ENCODE measurements at regions not wholly inside any gene's neighbourhood (a gene's known extent, or its start where the extent isn't known, plus 50 kb on each side); places are given as distances from the start of the nearest gene placed in this dataset.

DNA sequence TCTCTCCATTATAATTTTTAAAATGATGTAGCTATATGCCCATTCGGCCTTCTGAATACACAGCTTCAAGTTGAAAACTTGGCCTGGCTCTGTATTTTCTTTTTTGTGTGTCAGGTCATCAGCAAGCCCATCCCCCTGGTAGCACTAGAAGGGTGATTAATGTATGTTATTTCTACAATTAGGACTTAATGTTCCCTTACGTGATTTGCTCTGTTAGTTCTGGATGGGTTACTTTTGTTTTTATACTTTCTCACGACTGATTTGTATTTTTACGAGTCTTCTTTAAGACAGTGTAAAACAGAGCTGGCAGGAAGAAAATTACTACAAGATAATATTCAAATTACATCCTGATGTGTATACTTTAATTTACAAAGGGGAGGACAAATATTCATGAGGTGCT is 88.4 kb upstream of the RGPD4 start:
- Histone ChIP-seq H3K4me3 (no peak overlapping the region), H3K27me3 (ENCODE audit: insufficient read depth, low read depth) (no peaks in the 10 kb centered on the region), H3K36me3 (ENCODE audit: low read depth) (no peaks in the 10 kb centered on the region), H4K20me1 (ENCODE audit: insufficient read depth) (no peaks in the 10 kb centered on the region), H3K79me2 (ENCODE audit: low read depth) (no peaks in the 10 kb centered on the region), H2AFZ (no peak overlapping the region), H3K4me2 (no peak overlapping the region), H3F3A (ENCODE audit: insufficient read depth, low read depth) (no peaks in the 10 kb centered on the region), H3K9me2 (ENCODE audit: insufficient read depth) (no peaks in the 10 kb centered on the region), H3K4me1 (replicated peaks; ENCODE audit: insufficient read depth) (no peaks in the 10 kb centered on the region), H3K27ac (no peak overlapping the region), H3K9me3 (ENCODE audit: insufficient read depth, low read depth) (no peaks in the 10 kb centered on the region)
- ChIA-PET CTCF (no interaction called here), POLR2A (ENCODE audit: unreplicated experiment) (no interaction called here)
- DNase-seq: no peak
- BruUV-seq (replicated peaks): no TSS peak
- intact Hi-C loops (cut with micrococcal nuclease; ENCODE audit: unreplicated experiment): no loop called here
- TF ChIP-seq, protein P1, sequence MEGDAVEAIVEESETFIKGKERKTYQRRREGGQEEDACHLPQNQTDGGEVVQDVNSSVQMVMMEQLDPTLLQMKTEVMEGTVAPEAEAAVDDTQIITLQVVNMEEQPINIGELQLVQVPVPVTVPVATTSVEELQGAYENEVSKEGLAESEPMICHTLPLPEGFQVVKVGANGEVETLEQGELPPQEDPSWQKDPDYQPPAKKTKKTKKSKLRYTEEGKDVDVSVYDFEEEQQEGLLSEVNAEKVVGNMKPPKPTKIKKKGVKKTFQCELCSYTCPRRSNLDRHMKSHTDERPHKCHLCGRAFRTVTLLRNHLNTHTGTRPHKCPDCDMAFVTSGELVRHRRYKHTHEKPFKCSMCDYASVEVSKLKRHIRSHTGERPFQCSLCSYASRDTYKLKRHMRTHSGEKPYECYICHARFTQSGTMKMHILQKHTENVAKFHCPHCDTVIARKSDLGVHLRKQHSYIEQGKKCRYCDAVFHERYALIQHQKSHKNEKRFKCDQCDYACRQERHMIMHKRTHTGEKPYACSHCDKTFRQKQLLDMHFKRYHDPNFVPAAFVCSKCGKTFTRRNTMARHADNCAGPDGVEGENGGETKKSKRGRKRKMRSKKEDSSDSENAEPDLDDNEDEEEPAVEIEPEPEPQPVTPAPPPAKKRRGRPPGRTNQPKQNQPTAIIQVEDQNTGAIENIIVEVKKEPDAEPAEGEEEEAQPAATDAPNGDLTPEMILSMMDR (conservative IDR thresholded peaks at IDR 0.05): no peak
- TF ChIP-seq EZH2 (IDR thresholded peaks at IDR 0.05; ENCODE audit: low read depth): no peak

DNA sequence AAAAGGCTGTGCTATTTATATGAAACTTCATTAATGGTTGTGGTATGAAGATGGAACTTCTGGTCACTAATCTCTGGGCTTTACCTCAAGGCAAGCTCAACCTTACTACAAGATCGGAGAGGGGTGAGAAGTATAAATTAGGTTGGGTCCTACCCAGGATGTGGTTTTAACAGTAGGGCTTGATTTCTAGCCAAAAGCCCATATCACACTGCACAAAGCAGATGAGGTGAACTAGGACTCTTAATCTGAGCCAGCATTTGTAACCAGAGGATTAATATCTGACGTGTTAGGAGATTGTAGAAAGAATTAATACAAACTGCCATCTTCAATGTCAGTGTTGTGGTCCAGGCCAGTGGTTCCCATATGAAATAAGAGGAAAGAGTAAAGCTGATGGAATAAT is 86.4 kb upstream of the RGPD4 start:
- H2AFZ ChIP-seq: no peak overlapping the region
- no peaks in the 10 kb centered on the region for H3K27me3 ChIP-seq (ENCODE audit: insufficient read depth, low read depth)
- H4K20me1 ChIP-seq (ENCODE audit: insufficient read depth): no peaks in the 10 kb centered on the region
- no peak overlapping the region for H3K4me3 ChIP-seq
- intact Hi-C loops (cut with micrococcal nuclease; ENCODE audit: unreplicated experiment): no loop called here
- no peaks in the 10 kb centered on the region for H3K4me1 ChIP-seq (replicated peaks; ENCODE audit: insufficient read depth)
- TF ChIP-seq, protein P1 (conservative IDR thresholded peaks at IDR 0.05): no peak
- no peak for TF ChIP-seq EZH2 (IDR thresholded peaks at IDR 0.05; ENCODE audit: low read depth)
- no peaks in the 10 kb centered on the region for H3K36me3 ChIP-seq (ENCODE audit: low read depth)
- H3F3A ChIP-seq (ENCODE audit: insufficient read depth, low read depth): no peaks in the 10 kb centered on the region
- no peak for DNase-seq
- BruUV-seq (replicated peaks): no TSS peak
- no peak overlapping the region for H3K27ac ChIP-seq
- H3K4me2 ChIP-seq: no peak overlapping the region
- CTCF ChIA-PET: no interaction called here
- POLR2A ChIA-PET (ENCODE audit: unreplicated experiment): no interaction called here
- H3K9me3 ChIP-seq (ENCODE audit: insufficient read depth, low read depth): no peaks in the 10 kb centered on the region
- no peaks in the 10 kb centered on the region for H3K9me2 ChIP-seq (ENCODE audit: insufficient read depth)
- no peaks in the 10 kb centered on the region for H3K79me2 ChIP-seq (ENCODE audit: low read depth)

DNA sequence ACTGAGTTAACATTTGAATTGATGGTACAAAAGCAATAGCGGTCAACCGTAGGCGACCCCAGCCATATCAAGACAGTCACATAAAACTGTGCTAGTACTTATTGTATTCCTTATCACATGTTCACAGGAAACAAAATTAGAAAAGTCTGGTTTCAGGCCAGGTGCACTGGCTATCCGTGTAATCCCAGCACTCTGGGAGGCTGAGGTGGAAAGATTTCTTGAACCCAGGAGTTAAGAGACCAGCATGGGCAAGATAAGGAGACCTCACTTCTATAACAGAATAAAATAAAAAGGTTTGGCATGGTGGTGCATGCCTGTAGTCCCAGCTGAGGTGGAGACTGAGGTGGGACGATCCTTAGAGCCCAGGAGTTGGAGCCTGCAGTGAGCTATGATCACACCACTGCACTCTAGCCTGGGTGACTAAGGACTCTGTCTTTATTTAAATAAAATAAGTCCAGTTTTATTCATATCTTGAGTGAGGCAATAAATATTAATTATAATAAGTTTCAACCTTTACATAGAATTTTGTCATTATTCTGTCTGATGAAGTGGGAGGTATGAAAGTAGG is 84.1 kb upstream of the RGPD4 start:
- POLR2A ChIA-PET (ENCODE audit: unreplicated experiment): no interaction called here
- CTCF ChIA-PET: no interaction called here

More for the DNA sequence above, 84.1 kb upstream of the RGPD4 start:
- no peaks in the 10 kb centered on the region for H3K36me3 ChIP-seq (ENCODE audit: low read depth)
- TF ChIP-seq, protein P1 (conservative IDR thresholded peaks at IDR 0.05): no peak
- no peak for TF ChIP-seq EZH2 (IDR thresholded peaks at IDR 0.05; ENCODE audit: low read depth)
- DNase-seq: no peak
- no peak overlapping the region for H3K27ac ChIP-seq
- H2AFZ ChIP-seq: no peak overlapping the region
- H3K4me1 ChIP-seq (replicated peaks; ENCODE audit: insufficient read depth): no peaks in the 10 kb centered on the region
- intact Hi-C loops (cut with micrococcal nuclease; ENCODE audit: unreplicated experiment): no loop called here
- no peaks in the 10 kb centered on the region for H3K9me2 ChIP-seq (ENCODE audit: insufficient read depth)
- no peaks in the 10 kb centered on the region for H3K27me3 ChIP-seq (ENCODE audit: insufficient read depth, low read depth)
- no TSS peak for BruUV-seq (replicated peaks)
- no peaks in the 10 kb centered on the region for H4K20me1 ChIP-seq (ENCODE audit: insufficient read depth)
- H3K4me2 ChIP-seq: no peak overlapping the region
- no peaks in the 10 kb centered on the region for H3K9me3 ChIP-seq (ENCODE audit: insufficient read depth, low read depth)
- no peaks in the 10 kb centered on the region for H3F3A ChIP-seq (ENCODE audit: insufficient read depth, low read depth)
- H3K79me2 ChIP-seq (ENCODE audit: low read depth): no peaks in the 10 kb centered on the region
- H3K4me3 ChIP-seq: no peak overlapping the region
